ENCODE measurements at regions not wholly inside any gene's neighbourhood (a gene's known extent, or its start where the extent isn't known, plus 50 kb on each side); places are given as distances from the start of the nearest gene placed in this dataset.
"Not testable (repeated sequence)": the region's sequence is repeated elsewhere in the genome, so short reads cannot be mapped to it uniquely, and the experiment has no call there.

GRCh38 chr9:29160763-29161353 lies 1587.6 kb upstream of the C9orf72 start:
- DNase-seq (ENCODE audit: low spot score): no peak

- DNase-seq (ENCODE audit: low spot score): no peak
Observed at GRCh38 chr9:29174136-29174535, 1600.9 kb upstream of the C9orf72 start.

- DNase-seq (ENCODE audit: low spot score): no peak
Observed at GRCh38 chr9:29176231-29176630, 1603.0 kb upstream of the C9orf72 start.

- no peak for DNase-seq (ENCODE audit: low spot score)
Observed at GRCh38 chr9:29176786-29177185, 1603.5 kb upstream of the C9orf72 start.

DNA sequence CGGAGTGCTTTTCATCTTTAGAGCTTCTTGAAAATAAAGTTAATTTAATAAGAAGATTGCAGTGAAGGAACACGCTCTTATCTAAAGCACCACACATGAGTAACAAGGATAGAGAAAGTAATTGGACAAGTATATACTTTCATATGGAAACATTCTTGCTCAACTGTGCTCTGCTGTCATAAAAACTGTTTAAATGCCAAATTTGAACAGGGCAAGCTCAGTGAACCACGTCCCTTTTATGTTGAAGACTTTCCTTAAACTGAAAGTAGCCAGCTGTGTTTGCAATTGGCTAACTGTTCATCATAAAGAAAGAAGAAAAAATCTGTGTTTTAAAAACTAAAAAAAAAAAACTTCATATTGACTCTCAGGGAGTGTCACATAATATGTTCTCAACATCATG lies 1610.7 kb upstream of the C9orf72 start:
- no peak for DNase-seq (ENCODE audit: low spot score)

DNA sequence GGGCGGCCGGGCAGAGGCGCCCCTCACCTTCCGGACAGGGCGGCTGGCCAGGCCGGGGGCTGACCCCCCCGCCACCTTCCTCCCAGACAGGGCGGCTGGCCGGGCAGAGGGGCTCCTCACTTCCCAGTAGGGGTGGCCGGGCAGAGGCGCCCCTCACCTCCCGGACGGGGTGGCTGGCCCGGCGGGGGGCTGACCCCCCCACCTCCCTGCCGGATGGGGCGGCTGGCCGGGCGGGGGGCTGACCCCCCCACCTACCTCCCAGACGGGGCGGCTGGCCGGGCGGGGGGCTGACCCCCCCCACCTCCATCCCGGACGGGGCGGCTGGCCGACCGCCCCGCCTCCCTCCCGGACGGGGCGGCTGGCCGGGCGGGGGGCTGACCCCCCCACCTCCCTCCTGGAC lies 1615.5 kb upstream of the C9orf72 start:
- not testable (repeated sequence) for DNase-seq (ENCODE audit: low spot score)

GRCh38 chr9:29189221-29189620 lies 1615.9 kb upstream of the C9orf72 start:
- not testable (repeated sequence) for DNase-seq (ENCODE audit: low spot score)

DNA sequence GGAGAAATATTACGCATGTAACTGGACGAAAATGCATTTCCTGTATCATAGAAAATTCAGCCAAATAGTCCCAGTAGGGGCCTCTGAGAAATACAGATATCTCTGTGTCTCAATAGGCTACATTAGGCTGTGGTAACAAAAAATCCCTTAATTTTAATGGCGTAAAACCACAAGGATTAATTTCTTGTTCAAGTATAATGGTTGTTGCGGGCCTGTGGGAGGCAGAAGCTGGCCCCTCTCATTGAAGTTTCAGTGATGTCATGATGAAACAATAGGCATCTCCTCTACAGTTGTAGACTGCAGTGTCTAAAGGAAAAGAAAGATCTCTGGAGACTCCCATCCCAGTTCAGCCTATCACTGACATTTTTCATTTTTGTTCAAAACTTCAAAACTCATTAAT lies 1625.6 kb upstream of the C9orf72 start:
- DNase-seq (ENCODE audit: low spot score): no peak

DNA sequence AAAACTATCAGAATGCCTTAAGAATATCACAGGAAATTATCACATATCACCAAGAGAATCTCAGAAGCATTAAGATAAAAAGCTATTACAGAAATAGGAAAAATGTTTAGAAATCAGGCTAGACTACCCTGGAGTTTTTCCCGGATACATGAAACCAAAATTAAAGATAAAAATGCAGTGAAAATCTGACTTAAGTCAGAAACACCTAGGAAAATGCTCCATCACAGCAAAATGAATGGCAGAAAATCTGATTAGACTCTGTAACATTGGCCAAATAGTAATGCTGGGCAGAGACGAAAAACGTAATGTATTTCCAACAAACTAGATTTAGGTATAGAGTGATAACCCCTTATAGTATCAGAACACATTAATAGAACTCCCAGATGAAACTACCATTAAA lies 1626.7 kb upstream of the C9orf72 start:
- no peak for DNase-seq (ENCODE audit: low spot score)

DNA sequence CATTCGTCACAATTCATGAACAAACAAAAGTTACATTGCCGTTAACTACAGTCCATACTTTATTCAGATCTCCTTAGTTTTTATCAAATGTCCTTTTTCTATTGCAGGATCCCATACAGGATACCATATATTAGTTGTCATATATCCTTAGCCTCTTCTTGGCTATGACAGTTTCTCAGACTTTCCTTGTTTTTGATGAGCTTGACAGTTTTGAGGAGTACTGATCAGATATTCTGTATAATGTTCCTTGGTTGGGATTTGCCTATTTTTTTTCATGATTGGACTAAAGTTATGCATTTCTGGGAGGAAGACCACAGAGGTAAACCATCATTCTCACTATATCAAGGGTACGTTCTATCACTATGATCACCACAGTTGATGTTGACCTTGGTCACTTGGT lies 1627.4 kb upstream of the C9orf72 start:
- no peak for DNase-seq (ENCODE audit: low spot score)

- DNase-seq (ENCODE audit: low spot score): no peak
Observed at GRCh38 chr9:29203244-29203930, 1630.1 kb upstream of the C9orf72 start.

- DNase-seq (ENCODE audit: low spot score): no peak
Observed at GRCh38 chr9:29208670-29209069, 1635.4 kb upstream of the C9orf72 start.

GRCh38 chr9:29209748-29210291 lies 1636.5 kb upstream of the C9orf72 start:
- DNase-seq (ENCODE audit: low spot score): no peak

DNA sequence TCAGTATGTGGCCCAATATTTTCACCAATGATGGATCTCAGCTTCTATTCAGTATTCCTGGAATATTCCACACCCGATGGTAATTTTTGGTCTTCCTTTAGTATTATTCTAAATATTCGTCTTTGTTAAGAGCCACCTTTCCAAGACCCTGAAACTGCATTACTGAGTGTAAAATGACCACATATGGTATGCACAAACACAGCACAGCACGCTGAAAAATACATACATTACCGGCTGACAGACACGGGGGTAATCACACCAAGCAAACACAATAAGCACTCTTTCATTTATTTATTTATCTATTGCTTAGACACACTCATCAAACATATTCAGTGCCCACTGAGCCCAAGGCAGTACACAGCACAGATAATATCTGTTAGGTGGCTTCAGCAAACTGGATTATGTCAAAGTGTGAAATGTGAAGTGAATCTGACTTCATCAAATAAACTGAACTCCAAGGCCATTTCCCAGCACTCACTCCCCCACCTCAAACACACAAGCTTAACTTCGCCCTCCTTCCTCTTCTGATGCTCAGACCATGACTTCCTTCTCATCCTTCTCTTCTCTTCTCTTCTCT lies 1637.8 kb upstream of the C9orf72 start:
- DNase-seq (ENCODE audit: low spot score): no peak

GRCh38 chr9:29211580-29212396 lies 1638.5 kb upstream of the C9orf72 start:
- peak; percentile 17 for DNase-seq (ENCODE audit: low spot score)

DNA sequence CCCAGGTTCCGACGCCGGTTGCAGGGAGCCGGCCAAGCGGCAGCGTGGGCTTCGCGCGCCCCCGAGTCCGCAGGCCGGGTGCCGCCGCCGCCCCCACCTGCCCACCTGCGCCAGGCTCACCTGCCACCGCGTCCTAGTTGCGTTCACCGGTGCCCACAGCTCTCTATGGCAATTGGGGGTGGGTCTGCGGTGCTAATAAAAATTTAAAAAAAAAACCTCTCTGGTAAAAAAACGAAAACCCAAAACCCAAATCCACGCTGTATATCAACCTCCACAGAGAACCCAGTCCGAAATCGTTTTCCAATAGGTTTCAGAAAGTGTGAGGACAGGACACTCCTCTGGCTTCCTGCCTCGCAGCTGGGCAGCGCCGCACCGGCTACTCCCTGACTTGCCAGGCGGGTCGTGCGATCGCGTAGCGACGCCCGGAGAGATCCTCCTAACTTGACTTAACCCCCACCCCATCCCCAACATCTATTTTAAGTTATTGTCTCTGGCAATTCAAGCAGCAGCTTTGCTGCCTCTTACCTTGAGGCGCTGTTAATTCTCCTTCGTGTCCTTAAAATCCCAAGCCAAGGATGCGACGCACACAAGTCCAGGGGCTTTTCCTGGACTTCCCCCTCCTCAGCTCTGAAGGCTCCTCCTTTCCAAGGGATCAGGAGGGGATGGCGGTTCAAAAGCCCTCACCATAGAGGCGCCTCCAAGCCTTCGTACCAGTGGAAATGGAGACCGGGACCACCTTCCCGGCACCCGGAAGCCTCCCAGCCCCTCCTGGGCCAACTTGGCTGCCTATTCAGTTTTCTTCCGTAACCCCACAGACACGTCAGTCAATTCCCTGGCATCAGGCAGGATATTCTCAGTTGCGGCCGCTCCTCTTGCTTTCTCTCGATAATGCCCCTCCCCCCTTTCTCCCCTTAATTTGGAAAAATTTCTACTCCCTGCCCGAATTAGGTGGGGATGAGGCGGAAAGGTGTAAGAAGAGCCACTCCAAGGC lies 1639.4 kb upstream of the C9orf72 start:
- DNase-seq (ENCODE audit: low spot score): no peak

DNA sequence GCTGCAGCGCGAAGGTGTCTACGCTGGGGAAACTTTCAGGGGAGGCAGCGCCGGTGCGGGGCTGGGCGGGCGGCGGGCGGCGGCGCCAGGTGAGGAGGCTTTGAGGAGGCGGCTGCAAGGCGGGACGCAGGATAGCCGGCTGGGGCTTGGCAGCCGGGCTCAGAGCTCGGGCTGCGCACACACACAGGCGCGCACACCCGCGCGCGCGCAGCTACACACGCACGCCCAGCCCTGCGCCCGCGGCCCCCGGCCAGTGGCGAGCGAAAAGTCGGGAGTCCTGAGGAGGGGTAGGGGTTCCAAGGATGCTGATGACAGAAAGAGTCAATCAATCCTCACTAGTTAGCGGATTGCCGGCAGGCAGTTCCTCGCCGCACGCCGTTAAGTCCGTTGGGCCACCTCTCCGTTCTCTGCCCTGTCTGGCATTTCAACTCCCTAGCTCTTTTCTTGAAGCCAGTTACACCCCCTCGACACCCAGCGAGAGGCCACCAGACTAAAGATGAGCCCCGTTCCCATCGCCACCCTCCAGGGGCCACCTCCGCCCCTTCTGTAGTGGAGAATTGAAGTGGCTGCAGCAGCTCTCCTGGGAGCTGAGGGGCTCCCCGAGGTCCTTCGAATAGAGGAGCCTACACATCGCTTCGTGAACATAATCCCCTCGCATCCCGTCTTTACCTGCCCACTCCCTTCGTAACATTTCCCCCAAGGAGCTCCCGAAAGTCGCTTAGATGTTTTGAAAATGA lies 1640.3 kb upstream of the C9orf72 start, which contains the start of gene LINGO2:
Gene LINGO2, minus strand, starts transcription at position 185 of the 737 bp plus-strand sequence.
- no peak for DNase-seq (ENCODE audit: low spot score)

DNA sequence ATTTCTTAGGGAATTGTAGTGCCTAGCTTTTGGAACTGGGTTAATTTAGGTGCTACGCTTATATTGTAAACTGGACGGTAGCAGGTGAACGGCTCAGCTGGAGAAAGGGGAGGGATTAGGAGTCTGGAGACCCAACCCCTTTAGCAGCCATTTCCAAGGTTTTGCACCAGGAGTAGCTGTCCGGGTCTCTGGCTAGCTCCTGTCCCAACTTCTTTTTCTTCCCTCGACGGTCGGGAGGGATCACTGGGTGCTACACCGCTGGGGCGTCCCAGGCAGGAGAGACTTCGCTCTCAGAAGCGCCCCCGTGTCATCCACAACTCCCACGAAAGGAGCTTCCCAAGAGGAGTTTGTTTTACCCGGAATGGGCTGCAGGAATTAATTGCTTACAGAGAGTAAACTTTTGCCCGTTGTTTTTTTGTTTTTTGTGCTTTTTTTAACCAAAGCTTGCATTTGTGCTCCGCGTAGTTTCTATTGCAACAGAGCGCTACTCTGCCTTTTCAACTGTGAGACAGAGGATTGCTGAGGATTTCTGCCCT lies 1640.9 kb upstream of the C9orf72 start:
- DNase-seq (ENCODE audit: low spot score): no peak

- no peak for DNase-seq (ENCODE audit: low spot score)
Observed at GRCh38 chr9:29214690-29215253, 1641.5 kb upstream of the C9orf72 start.

DNA sequence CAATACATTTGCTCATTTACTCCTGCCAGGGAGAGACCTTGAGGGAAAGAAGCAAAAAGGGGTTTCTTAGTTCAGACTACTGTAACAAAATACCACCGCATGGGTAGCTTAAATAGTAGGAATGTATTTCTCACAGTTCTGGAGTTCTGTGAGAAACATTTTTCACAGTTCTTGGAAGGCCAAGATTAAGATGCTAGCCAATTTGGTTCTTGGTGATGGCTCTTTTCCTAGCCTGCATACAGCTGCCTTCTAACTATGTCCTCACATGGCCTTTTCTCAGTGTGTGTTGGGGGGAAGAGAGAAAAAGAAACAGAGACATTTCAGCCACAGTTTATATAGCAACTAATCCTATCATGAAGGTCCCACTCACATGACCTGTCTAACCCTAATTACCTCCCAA lies 1644.7 kb upstream of the C9orf72 start:
- no peak for DNase-seq (ENCODE audit: low spot score)

Measured in AG08395 (cell line).